ENCODE measurements at regions not wholly inside any gene's neighbourhood (a gene's known extent, or its start where the extent isn't known, plus 50 kb on each side); places are given as distances from the start of the nearest gene placed in this dataset.

GRCh38 chr17:83194761-83195329, 115.4 kb downstream of the METRNL start:
- peaks cover 17 to 26% (median 20%) of the 10 kb centered on the region in 3 donors for H3K4me1 Mint-ChIP-seq
- H3K9me3 Mint-ChIP-seq, result no peaks in the 10 kb centered on the region

GRCh38 chr17:83195330-83196023, 116.1 kb downstream of the METRNL start:
- Mint-ChIP-seq H3K4me3 (no peak overlapping the region), H3K9me3 (no peaks in the 10 kb centered on the region), H3K4me1 (peaks cover 23 to 32% (median 27%) of the 10 kb centered on the region in 3 donors), H3K27me3 (peaks cover 6 to 23% (median 8%) of the 10 kb centered on the region in 3 donors), H3K36me3 (no peaks in the 10 kb centered on the region), H3K27ac (no peak overlapping the region)
- ATAC-seq (ENCODE audit: low read depth in 2 of 2) (no peak), DNase-seq (no peak)

More at GRCh38 chr17:83194761-83195329, 115.4 kb downstream of the METRNL start:
- ATAC-seq (ENCODE audit: low read depth in 2 of 2) (no peak), DNase-seq (no peak)
- no peaks in the 10 kb centered on the region for H3K36me3 Mint-ChIP-seq
- peaks cover 6 to 29% (median 8%) of the 10 kb centered on the region in 3 donors for H3K27me3 Mint-ChIP-seq
- H3K27ac Mint-ChIP-seq, result peak overlapping the region in 1 of 6 donors; percentile 66
- no peak overlapping the region for H3K4me3 Mint-ChIP-seq

GRCh38 chr17:83196024-83196365, 116.6 kb downstream of the METRNL start:
- Mint-ChIP-seq H3K27me3 (peaks cover 6 to 17% (median 8%) of the 10 kb centered on the region in 3 donors), H3K4me3 (no peak overlapping the region), H3K4me1 (peaks cover 24 to 37% (median 32%) of the 10 kb centered on the region in 3 donors), H3K36me3 (no peaks in the 10 kb centered on the region), H3K27ac (peak overlapping the region in 3 of 6 donors; percentile 29 to 71 (median 70)), H3K9me3 (no peaks in the 10 kb centered on the region)
- DNase-seq (no peak), ATAC-seq (ENCODE audit: low read depth in 2 of 2) (no peak)

DNA sequence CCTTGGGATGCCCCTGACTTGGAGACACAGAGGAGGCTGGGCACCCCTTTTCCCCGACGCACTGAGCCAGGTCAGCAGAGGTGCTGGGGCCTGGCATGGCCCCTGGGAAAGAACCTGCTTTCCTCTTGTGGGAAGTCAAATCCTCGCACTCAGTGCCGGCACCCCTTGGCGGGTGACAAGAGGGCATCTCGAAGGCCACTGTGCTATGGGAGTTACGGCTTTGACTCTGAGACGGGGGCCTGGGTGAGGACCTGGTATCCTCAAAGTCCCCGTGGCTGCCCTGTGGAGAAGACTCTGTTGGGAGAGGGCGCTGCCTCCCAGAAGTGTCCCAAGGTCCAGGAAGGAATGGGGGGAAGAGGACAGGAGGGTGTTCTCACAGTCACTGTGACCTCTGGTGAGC, 117.0 kb downstream of the METRNL start:
- Mint-ChIP-seq H3K4me3 (peak overlapping the region in 1 of 8 donors; percentile 41), H3K9me3 (no peaks in the 10 kb centered on the region), H3K27ac (peak overlapping the region in 3 of 6 donors; percentile 17 to 71 (median 65)), H3K36me3 (no peaks in the 10 kb centered on the region), H3K4me1 (peaks cover 24 to 38% (median 35%) of the 10 kb centered on the region in 3 donors), H3K27me3 (peaks cover 6 to 15% (median 8%) of the 10 kb centered on the region in 3 donors)
- no peak for ATAC-seq (ENCODE audit: low read depth in 2 of 2)
- DNase-seq, result no peak

GRCh38 chr17:83196973-83197880, 117.8 kb downstream of the METRNL start:
- H3K4me1 Mint-ChIP-seq, result peaks cover 26 to 44% (median 37%) of the 10 kb centered on the region in 3 donors

GRCh38 chr17:83198366-83199341, 119.2 kb downstream of the METRNL start:
- DNase-seq (no peak), ATAC-seq (ENCODE audit: low read depth in 2 of 2) (no peak)
- H3K36me3 Mint-ChIP-seq, result no peaks in the 10 kb centered on the region
- H3K27ac Mint-ChIP-seq, result peak overlapping the region; percentile 94 to 99 (median 98)
- no peaks in the 10 kb centered on the region for H3K9me3 Mint-ChIP-seq
- peak overlapping the region; percentile 77 to 97 (median 90) for H3K4me3 Mint-ChIP-seq
- peaks cover 5 to 13% (median 7%) of the 10 kb centered on the region in 3 donors for H3K27me3 Mint-ChIP-seq
- peaks cover 25 to 46% (median 35%) of the 10 kb centered on the region in 3 donors for H3K4me1 Mint-ChIP-seq

More at GRCh38 chr17:83196973-83197880, 117.8 kb downstream of the METRNL start:
- Mint-ChIP-seq H3K27me3 (peaks cover 6 to 15% (median 8%) of the 10 kb centered on the region in 3 donors), H3K9me3 (no peaks in the 10 kb centered on the region), H3K36me3 (no peaks in the 10 kb centered on the region), H3K4me3 (peak overlapping the region in 3 of 8 donors; percentile 21 to 34 (median 22)), H3K27ac (peak overlapping the region in 3 of 6 donors; percentile 18 to 84 (median 71))
- no peak for DNase-seq
- ATAC-seq (ENCODE audit: low read depth in 2 of 2), result no peak

- DNase-seq (peak; percentile 69), ATAC-seq (ENCODE audit: low read depth in 2 of 2) (peak; percentile 74 to 76)
- Mint-ChIP-seq H3K4me3 (peak overlapping the region; percentile 77 to 97 (median 90)), H3K27me3 (peaks cover 0 to 7% (median 0%) of the 10 kb centered on the region in 3 donors), H3K27ac (peak overlapping the region; percentile 94 to 99 (median 98)), H3K4me1 (peaks cover 25 to 38% (median 29%) of the 10 kb centered on the region in 3 donors), H3K36me3 (no peaks in the 10 kb centered on the region), H3K9me3 (no peaks in the 10 kb centered on the region)
Measured at GRCh38 chr17:83199500-83200201, 120.2 kb downstream of the METRNL start.

DNA sequence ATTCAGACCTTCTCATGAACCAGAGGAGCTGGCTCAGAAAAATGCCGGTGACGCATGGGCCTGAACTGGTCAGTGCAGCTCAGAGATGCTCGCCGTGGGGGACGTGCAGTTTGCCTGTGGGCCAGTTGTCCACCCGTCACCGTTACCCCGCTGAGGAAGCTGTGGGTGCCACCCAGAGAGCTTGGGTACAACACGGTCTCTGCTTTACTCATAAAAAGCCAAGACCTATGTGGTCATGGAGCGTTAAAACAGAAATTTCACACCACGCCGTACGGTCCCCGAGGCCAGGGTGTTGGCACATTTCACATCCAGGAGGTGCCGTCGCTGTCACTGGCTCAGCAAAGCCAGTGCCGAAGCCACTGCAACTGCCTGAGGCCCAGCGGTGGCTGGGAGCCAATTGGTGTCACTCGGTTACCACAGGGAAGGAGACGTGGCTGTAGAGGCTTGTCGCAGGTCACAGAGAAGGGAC, 120.9 kb downstream of the METRNL start:
- Mint-ChIP-seq H3K4me1 (peaks cover 25 to 38% (median 29%) of the 10 kb centered on the region in 3 donors), H3K36me3 (no peaks in the 10 kb centered on the region), H3K4me3 (peak overlapping the region; percentile 77 to 97 (median 90)), H3K27me3 (peaks cover 0 to 2% (median 0%) of the 10 kb centered on the region in 3 donors), H3K27ac (peak overlapping the region; percentile 94 to 99 (median 98)), H3K9me3 (no peaks in the 10 kb centered on the region)
- peak; percentile 63 to 65 for ATAC-seq (ENCODE audit: low read depth in 2 of 2)
- DNase-seq, result peak; percentile 55

DNA sequence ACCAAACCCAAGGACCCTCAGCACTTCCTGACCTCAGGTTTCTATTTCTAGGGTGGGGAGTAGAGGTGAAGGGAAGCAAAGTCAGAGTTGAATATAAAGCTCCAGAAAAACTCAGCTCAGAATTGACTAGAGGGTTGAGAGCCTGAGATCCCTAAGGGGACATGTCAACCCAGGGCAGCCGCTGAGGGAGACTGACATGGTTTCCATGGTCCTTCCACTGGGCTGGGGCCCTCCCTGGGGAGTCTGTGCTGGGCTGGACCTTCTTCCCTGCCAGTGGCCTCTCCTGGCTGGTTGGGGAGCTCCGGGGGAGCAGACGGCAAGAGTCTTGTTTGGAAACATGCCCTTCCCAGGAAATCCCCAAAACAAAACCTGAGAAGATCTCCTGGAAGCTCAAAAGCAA, 121.3 kb downstream of the METRNL start:
- no peaks in the 10 kb centered on the region for H3K36me3 Mint-ChIP-seq
- peak overlapping the region; percentile 94 to 99 (median 98) for H3K27ac Mint-ChIP-seq
- H3K9me3 Mint-ChIP-seq, result no peaks in the 10 kb centered on the region
- ATAC-seq (ENCODE audit: low read depth in 2 of 2) (no peak), DNase-seq (no peak)
- H3K27me3 Mint-ChIP-seq, result no peaks in the 10 kb centered on the region
- H3K4me3 Mint-ChIP-seq, result peak overlapping the region in 5 of 8 donors; percentile 81 to 97 (median 92)
- H3K4me1 Mint-ChIP-seq, result peaks cover 25 to 38% (median 29%) of the 10 kb centered on the region in 3 donors

DNA sequence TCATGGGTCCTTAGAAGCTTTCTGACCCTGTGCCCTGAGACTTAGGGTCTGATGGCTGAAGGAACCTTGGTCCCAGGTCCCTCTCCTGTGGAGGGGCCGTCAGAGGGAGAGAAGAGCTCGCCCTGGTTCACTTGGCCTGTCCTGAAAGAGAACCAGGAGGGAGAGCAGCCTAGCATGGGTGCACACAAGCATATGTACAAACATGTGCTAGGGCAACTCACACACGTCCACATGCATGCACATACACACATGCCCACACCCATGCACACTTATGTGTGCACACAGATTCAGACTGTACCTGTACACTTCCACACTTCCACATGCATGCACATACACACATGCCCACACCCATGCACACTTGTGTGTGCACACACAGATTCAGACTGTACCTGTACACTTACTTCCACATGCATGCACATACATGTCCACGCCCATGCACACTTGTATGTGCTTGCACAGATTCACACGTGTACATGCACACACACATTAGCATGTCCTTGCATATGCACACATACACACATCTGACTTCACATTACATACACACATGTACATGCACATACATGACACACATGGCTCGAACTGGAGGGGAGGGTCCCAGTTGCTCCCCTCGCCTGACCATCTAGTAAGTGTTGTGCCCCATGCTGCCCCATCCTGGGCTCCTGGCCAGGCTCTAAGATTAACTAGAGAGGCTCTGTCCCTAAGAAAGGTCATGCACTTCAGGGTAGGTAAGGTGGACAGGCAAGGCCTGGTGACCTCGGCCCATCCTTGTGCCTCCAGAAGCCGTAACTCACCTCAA, 122.0 kb downstream of the METRNL start:
- Mint-ChIP-seq H3K4me3 (peak overlapping the region in 2 of 8 donors; percentile 10 to 97), H3K36me3 (no peaks in the 10 kb centered on the region), H3K4me1 (peaks cover 28 to 38% (median 29%) of the 10 kb centered on the region in 3 donors), H3K27ac (peak overlapping the region in 4 of 6 donors; percentile 77 to 99 (median 98)), H3K9me3 (no peaks in the 10 kb centered on the region), H3K27me3 (no peaks in the 10 kb centered on the region)
- ATAC-seq (ENCODE audit: low read depth in 2 of 2) (no peak), DNase-seq (no peak)

Data from naive B cell (primary cell).